ENCODE measurements at regions not wholly inside any gene's neighbourhood (a gene's known extent, or its start where the extent isn't known, plus 50 kb on each side); places are given as distances from the start of the nearest gene placed in this dataset.
"Not testable (repeated sequence)": the region's sequence is repeated elsewhere in the genome, so short reads cannot be mapped to it uniquely, and the experiment has no call there.

GRCh38 chr21:8997011-8997440, 1524.4 kb upstream of the TPTE start:
- CTCF ChIA-PET = no interaction called here
- Histone ChIP-seq H3K4me3 (ENCODE audit: control insufficient read depth in 1 of 7, extremely low read depth in 1 of 7, insufficient read depth in 4 of 7, low read depth in 2 of 7, low read length in 6 of 7) (no peak overlapping the region), H3K4me1 (ENCODE audit: control extremely low read depth in 1 of 4, control insufficient read depth in 4 of 4, insufficient read depth in 4 of 4, low read length in 3 of 4) (no peaks in the 10 kb centered on the region), H3K27ac (ENCODE audit: insufficient read depth in 1 of 2, low read depth in 1 of 2, low read length in 2 of 2, poor library complexity in 1 of 2, severe bottlenecking in 2 of 2) (no peak overlapping the region), H3K27me3 (replicated peaks in 2 of 5; ENCODE audit: control insufficient read depth in 4 of 5, insufficient read depth in 5 of 5, low read length in 4 of 5) (peaks cover 0 to 2% (median 0%) of the 10 kb centered on the region in 5 experiments), H3K36me3 (ENCODE audit: control insufficient read depth in 4 of 4, insufficient read depth in 4 of 4, low read length in 3 of 4) (no peaks in the 10 kb centered on the region), H3K9me3 (ENCODE audit: control extremely low read depth in 1 of 5, control insufficient read depth in 4 of 5, insufficient read depth in 2 of 5, low read depth in 1 of 5, low read length in 4 of 5) (peaks cover 0 to 23% (median 8%) of the 10 kb centered on the region in 5 experiments)
- DNase-seq = no peak
- POLR2A ChIA-PET = no interaction called here
- 90% methylated on average over 1 of the region's 1 CpG for WGBS (ENCODE audit: insufficient coverage)

- H3K27ac ChIP-seq (ENCODE audit: insufficient read depth in 1 of 2, low read depth in 1 of 2, low read length in 2 of 2, poor library complexity in 1 of 2, severe bottlenecking in 2 of 2); DNase-seq; POLR2A ChIA-PET; H3K36me3 ChIP-seq (ENCODE audit: control insufficient read depth in 4 of 4, insufficient read depth in 4 of 4, low read length in 3 of 4); H3K4me3 ChIP-seq (ENCODE audit: control insufficient read depth in 1 of 7, extremely low read depth in 1 of 7, insufficient read depth in 4 of 7, low read depth in 2 of 7, low read length in 6 of 7); CTCF ChIA-PET; H3K27me3 ChIP-seq (replicated peaks in 2 of 5; ENCODE audit: control insufficient read depth in 4 of 5, insufficient read depth in 5 of 5, low read length in 4 of 5); H3K4me1 ChIP-seq (ENCODE audit: control extremely low read depth in 1 of 4, control insufficient read depth in 4 of 4, insufficient read depth in 4 of 4, low read length in 3 of 4): not testable (repeated sequence)
- WGBS (ENCODE audit: insufficient coverage) = 75% methylated on average over 1 of the region's 4 CpGs
- H3K9me3 ChIP-seq (ENCODE audit: control extremely low read depth in 1 of 5, control insufficient read depth in 4 of 5, insufficient read depth in 2 of 5, low read depth in 1 of 5, low read length in 4 of 5) = peaks cover 0 to 17% (median 4%) of the 10 kb centered on the region in 5 experiments
These were observed 1523.7 kb upstream of the TPTE start for GRCh38 chr21:8997443-8998390.

- H3K27ac ChIP-seq (ENCODE audit: insufficient read depth in 1 of 2, low read depth in 1 of 2, low read length in 2 of 2, poor library complexity in 1 of 2, severe bottlenecking in 2 of 2); H3K4me1 ChIP-seq (ENCODE audit: control extremely low read depth in 1 of 4, control insufficient read depth in 4 of 4, insufficient read depth in 4 of 4, low read length in 3 of 4); H3K27me3 ChIP-seq (replicated peaks in 2 of 5; ENCODE audit: control insufficient read depth in 4 of 5, insufficient read depth in 5 of 5, low read length in 4 of 5); H3K4me3 ChIP-seq (ENCODE audit: control insufficient read depth in 1 of 7, extremely low read depth in 1 of 7, insufficient read depth in 4 of 7, low read depth in 2 of 7, low read length in 6 of 7); CTCF ChIA-PET; H3K9me3 ChIP-seq (ENCODE audit: control extremely low read depth in 1 of 5, control insufficient read depth in 4 of 5, insufficient read depth in 2 of 5, low read depth in 1 of 5, low read length in 4 of 5); H3K36me3 ChIP-seq (ENCODE audit: control insufficient read depth in 4 of 4, insufficient read depth in 4 of 4, low read length in 3 of 4); DNase-seq; POLR2A ChIA-PET: not testable (repeated sequence)
- WGBS (ENCODE audit: insufficient coverage) = 75% methylated on average over 1 of the region's 1 CpG
These were observed 1522.9 kb upstream of the TPTE start for GRCh38 chr21:8998480-8998879.

GRCh38 chr21:8998946-8999681, 1522.3 kb upstream of the TPTE start:
- POLR2A ChIA-PET = no interaction called here
- 65% methylated on average over 2 of the region's 4 CpGs for WGBS (ENCODE audit: insufficient coverage)
- CTCF ChIA-PET = no interaction called here
- Histone ChIP-seq H3K9me3 (ENCODE audit: control extremely low read depth in 1 of 5, control insufficient read depth in 4 of 5, insufficient read depth in 2 of 5, low read depth in 1 of 5, low read length in 4 of 5) (peaks cover 0 to 4% (median 1%) of the 10 kb centered on the region in 5 experiments), H3K36me3 (ENCODE audit: control insufficient read depth in 4 of 4, insufficient read depth in 4 of 4, low read length in 3 of 4) (no peaks in the 10 kb centered on the region), H3K4me1 (ENCODE audit: control extremely low read depth in 1 of 4, control insufficient read depth in 4 of 4, insufficient read depth in 4 of 4, low read length in 3 of 4) (no peaks in the 10 kb centered on the region), H3K27ac (ENCODE audit: insufficient read depth in 1 of 2, low read depth in 1 of 2, low read length in 2 of 2, poor library complexity in 1 of 2, severe bottlenecking in 2 of 2) (no peak overlapping the region), H3K27me3 (replicated peaks in 2 of 5; ENCODE audit: control insufficient read depth in 4 of 5, insufficient read depth in 5 of 5, low read length in 4 of 5) (no peaks in the 10 kb centered on the region), H3K4me3 (ENCODE audit: control insufficient read depth in 1 of 7, extremely low read depth in 1 of 7, insufficient read depth in 4 of 7, low read depth in 2 of 7, low read length in 6 of 7) (no peak overlapping the region)
- DNase-seq = no peak

- H3K27me3 ChIP-seq (replicated peaks in 2 of 5; ENCODE audit: control insufficient read depth in 4 of 5, insufficient read depth in 5 of 5, low read length in 4 of 5); H3K4me1 ChIP-seq (ENCODE audit: control extremely low read depth in 1 of 4, control insufficient read depth in 4 of 4, insufficient read depth in 4 of 4, low read length in 3 of 4); POLR2A ChIA-PET; H3K36me3 ChIP-seq (ENCODE audit: control insufficient read depth in 4 of 4, insufficient read depth in 4 of 4, low read length in 3 of 4); H3K27ac ChIP-seq (ENCODE audit: insufficient read depth in 1 of 2, low read depth in 1 of 2, low read length in 2 of 2, poor library complexity in 1 of 2, severe bottlenecking in 2 of 2); CTCF ChIA-PET; H3K9me3 ChIP-seq (ENCODE audit: control extremely low read depth in 1 of 5, control insufficient read depth in 4 of 5, insufficient read depth in 2 of 5, low read depth in 1 of 5, low read length in 4 of 5); DNase-seq; H3K4me3 ChIP-seq (ENCODE audit: control insufficient read depth in 1 of 7, extremely low read depth in 1 of 7, insufficient read depth in 4 of 7, low read depth in 2 of 7, low read length in 6 of 7): not testable (repeated sequence)
- no CpG with 5 or more reads among the region's 1 CpG for WGBS (ENCODE audit: insufficient coverage)
These were observed 1521.3 kb upstream of the TPTE start for GRCh38 chr21:9000132-9000531.

- H3K27me3 ChIP-seq (replicated peaks in 2 of 5; ENCODE audit: control insufficient read depth in 4 of 5, insufficient read depth in 5 of 5, low read length in 4 of 5); H3K4me1 ChIP-seq (ENCODE audit: control extremely low read depth in 1 of 4, control insufficient read depth in 4 of 4, insufficient read depth in 4 of 4, low read length in 3 of 4); CTCF ChIA-PET; DNase-seq; H3K4me3 ChIP-seq (ENCODE audit: control insufficient read depth in 1 of 7, extremely low read depth in 1 of 7, insufficient read depth in 4 of 7, low read depth in 2 of 7, low read length in 6 of 7); POLR2A ChIA-PET; H3K36me3 ChIP-seq (ENCODE audit: control insufficient read depth in 4 of 4, insufficient read depth in 4 of 4, low read length in 3 of 4); H3K27ac ChIP-seq (ENCODE audit: insufficient read depth in 1 of 2, low read depth in 1 of 2, low read length in 2 of 2, poor library complexity in 1 of 2, severe bottlenecking in 2 of 2): not testable (repeated sequence)
- WGBS (ENCODE audit: insufficient coverage) = 66% methylated on average over 2 of the region's 2 CpGs
- peaks cover 0 to 12% (median 1%) of the 10 kb centered on the region in 5 experiments for H3K9me3 ChIP-seq (ENCODE audit: control extremely low read depth in 1 of 5, control insufficient read depth in 4 of 5, insufficient read depth in 2 of 5, low read depth in 1 of 5, low read length in 4 of 5)
These were observed 1520.7 kb upstream of the TPTE start for GRCh38 chr21:9000671-9001070.
